Endothelial cell of umbilical vein (primary cell): ENCODE measurements at regions not wholly inside any gene's neighbourhood (a gene's known extent, or its start where the extent isn't known, plus 50 kb on each side); places are given as distances from the start of the nearest gene placed in this dataset.

Experiments used
- MYC ChIP-seq: IDR thresholded peaks from one replicate; pipeline ENCODE4 v1.6.1; 2011; ENCODE audit warnings: mild to moderate bottlenecking, low read depth, low read length
- POLR2A ChIP-seq: IDR thresholded peaks from 2 replicates; pipeline ENCODE4 v1.6.1; 2012; ENCODE audit warnings: low read depth, mild to moderate bottlenecking, control low read depth, low read length
- TF ChIP-seq, protein P1 (sequence below), 2 donors: IDR thresholded peaks; 1 replicate in 1 of 2; 2 replicates in 1 of 2; pipeline ENCODE4 v1.5.1; 2011; ENCODE audit warnings: low read length in 2 of 2, mild to moderate bottlenecking in 2 of 2, moderate library complexity in 2 of 2, control low read depth in 1 of 2, inconsistent platforms in 1 of 2, low read depth in 1 of 2; ENCODE audit not compliant: insufficient read depth in 1 of 2; ENCODE audit errors: extremely low read depth in 1 of 2
- TF ChIP-seq, protein P2 (sequence below): IDR thresholded peaks from 2 replicates; pipeline ENCODE4 v1.6.1; 2011; ENCODE audit not compliant: insufficient read depth, insufficient read length

DNA sequence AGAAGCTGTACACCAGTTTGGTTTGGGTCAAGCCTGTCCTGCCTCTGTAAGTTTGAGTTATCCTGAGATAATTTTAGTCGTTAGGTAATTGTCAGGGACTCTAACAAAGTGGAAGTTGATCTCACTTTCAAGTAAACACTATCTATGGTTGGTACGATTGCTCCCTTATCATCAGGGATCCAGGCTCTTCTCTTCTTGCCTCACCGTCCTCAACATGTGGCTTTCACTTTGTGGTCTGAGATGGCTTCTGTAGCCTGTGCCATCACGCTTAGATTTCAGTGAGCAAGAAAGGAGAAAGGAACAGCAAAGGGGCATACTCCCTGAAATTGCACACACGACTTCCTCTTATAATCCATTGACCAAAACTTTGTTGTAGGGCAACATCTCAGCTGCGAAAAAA lies 115.6 kb downstream of the CTAGE1 start:
- TF ChIP-seq MYC (no peak), POLR2A (no peak)
- TF ChIP-seq, protein P1, sequence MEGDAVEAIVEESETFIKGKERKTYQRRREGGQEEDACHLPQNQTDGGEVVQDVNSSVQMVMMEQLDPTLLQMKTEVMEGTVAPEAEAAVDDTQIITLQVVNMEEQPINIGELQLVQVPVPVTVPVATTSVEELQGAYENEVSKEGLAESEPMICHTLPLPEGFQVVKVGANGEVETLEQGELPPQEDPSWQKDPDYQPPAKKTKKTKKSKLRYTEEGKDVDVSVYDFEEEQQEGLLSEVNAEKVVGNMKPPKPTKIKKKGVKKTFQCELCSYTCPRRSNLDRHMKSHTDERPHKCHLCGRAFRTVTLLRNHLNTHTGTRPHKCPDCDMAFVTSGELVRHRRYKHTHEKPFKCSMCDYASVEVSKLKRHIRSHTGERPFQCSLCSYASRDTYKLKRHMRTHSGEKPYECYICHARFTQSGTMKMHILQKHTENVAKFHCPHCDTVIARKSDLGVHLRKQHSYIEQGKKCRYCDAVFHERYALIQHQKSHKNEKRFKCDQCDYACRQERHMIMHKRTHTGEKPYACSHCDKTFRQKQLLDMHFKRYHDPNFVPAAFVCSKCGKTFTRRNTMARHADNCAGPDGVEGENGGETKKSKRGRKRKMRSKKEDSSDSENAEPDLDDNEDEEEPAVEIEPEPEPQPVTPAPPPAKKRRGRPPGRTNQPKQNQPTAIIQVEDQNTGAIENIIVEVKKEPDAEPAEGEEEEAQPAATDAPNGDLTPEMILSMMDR (IDR thresholded peaks at IDR 0.05; ENCODE audit: extremely low read depth in 1 of 2, insufficient read depth in 1 of 2, low read depth in 1 of 2, low read length in 2 of 2): no peak
- TF ChIP-seq, protein P2, sequence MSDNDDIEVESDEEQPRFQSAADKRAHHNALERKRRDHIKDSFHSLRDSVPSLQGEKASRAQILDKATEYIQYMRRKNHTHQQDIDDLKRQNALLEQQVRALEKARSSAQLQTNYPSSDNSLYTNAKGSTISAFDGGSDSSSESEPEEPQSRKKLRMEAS: no peak
